SK-MEL-5 (cell line): ENCODE measurements at regions not wholly inside any gene's neighbourhood (a gene's known extent, or its start where the extent isn't known, plus 50 kb on each side); places are given as distances from the start of the nearest gene placed in this dataset.
A peak's percentile ranks its signal among the peaks of the same experiment; 100 is the strongest.

Experiments used
- DNase-seq: peaks from one replicate; pipeline ENCODE4 v3.0.0-alpha.2; 2016; ENCODE audit warnings: low read depth, low spot score
- in situ Hi-C: cut with HindIII; loops from 2 replicates; pipeline ENCODE4 v1.10.0; 2016; ENCODE audit warnings: low sequenced_read_pairs, high pct_unique_total_duplicates, low pct_unique_long_range_greater_than_20kb

DNA sequence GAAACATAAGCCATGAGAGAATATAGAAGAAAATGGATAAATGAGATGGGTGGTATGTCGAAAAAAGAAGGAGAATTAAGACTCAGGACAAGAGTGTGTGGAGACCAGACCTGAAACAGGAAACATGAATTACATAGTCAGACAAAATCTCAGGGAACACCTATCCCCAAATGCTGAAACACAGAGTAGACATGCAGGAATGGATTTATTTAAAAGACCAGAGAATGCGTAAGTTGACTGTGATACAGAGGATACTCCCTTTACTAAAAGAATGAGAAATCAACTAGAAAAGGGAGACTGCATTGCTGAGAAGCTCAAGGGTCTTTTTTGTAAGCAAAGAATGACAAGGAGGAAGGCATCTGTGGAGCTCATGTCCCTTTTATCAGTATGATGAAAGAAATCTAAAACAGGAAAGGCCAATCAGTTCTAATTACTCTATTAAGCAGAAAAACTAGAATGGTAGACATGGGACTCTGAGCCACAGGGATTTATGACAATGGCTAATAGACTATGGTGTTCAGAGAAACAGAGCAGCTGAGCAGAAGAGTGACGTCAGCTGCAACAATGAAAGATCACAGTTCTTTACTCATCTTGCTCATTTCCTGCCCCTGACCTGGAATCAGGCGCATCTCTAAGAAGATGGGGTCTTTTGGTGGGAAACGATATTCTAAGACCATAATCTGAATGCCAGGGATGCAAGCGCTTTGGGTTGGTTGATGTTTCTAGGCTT, 138.9 kb upstream of the DHRS4 start:
- in situ Hi-C loops: no loop called here
- DNase-seq: peak; percentile 68

DNA sequence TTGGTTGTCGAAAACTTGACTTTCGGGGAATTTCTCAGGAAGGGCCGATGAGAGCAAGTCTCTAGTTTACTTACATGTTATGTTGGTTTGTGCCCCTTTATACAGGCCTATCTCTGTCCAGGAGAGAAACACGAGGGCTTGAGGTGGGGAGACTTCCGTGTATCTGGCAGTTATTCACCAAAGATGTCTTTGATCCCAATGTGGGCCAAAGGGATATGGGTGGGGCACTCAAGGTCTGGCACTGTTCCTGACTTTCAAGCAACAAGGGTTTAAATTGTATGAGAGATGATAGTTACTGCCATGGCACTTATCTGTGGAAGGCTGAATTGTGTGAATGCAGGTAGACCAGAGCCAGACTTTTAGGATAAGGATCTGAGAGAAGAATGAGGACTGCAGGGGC, 137.2 kb upstream of the DHRS4 start:
- in situ Hi-C loops: no loop called here
- DNase-seq: no peak

DNA sequence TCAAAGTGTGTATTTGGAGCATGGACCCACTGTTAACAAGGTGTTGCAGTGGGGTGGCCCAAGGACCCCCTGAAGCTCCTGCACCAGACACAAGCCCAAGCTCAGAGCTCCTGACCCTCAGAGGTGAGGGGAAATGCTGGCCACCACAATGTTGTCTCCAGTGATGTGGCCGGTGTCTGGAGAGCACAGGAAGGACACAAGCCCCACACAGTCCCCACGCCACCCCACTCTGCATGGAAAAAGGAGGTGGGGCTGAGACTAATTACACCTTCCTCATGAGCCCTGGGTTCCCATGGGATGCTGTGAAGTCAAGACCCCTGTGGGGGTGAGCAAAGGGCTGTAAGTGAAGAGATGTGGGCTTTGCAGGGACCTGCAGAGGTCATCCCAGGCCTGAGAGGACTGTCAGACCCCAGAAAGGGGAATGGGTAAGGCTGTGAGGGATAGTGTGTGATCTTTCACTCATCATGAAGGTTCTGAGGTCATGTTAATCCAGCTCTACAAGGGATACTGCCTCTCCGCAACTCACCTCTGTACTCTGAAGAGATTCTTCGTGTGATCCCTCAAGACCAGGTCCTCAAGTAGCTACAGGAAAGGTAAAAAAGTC, 136.3 kb upstream of the DHRS4 start:
- no peak for DNase-seq
- in situ Hi-C loops: no loop called here

DNA sequence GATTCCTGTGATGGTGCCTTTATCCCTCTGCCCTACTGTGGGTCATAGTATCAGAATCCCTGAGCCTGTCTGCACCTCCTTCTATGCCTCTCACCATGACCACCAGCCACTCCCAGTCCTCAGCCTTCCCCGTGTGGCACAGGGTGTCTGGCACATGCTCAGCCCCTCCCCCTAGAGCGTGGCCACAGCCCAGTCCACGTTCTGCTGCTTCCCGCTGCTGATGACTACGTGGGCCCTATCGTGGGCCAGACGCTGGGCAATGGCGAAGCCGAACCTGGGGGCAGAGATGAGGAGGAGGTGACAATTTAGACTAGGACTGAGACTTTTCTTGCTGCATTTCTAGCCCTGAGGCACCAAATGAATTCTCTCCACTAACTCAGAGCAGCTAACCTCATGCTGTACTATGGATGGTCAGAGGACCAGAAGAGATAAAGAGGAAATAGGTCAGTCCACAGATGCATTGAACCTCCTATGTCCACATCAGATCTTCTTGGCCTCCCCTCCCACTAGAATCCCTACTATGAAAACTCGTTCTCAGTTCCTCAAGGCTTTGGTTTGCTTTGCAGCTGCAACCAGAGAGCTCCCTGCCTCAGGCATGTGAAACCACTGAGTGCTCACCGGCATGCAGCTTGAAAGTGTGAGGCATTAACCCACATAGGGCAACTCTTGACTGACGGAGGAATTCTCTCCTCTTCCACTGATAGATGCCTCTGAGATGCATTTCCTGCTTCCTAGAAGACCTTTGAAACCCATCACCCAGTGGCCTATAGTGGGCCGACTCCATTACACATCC, 126.3 kb upstream of the DHRS4 start:
- in situ Hi-C loops: no loop called here
- DNase-seq: no peak

DNA sequence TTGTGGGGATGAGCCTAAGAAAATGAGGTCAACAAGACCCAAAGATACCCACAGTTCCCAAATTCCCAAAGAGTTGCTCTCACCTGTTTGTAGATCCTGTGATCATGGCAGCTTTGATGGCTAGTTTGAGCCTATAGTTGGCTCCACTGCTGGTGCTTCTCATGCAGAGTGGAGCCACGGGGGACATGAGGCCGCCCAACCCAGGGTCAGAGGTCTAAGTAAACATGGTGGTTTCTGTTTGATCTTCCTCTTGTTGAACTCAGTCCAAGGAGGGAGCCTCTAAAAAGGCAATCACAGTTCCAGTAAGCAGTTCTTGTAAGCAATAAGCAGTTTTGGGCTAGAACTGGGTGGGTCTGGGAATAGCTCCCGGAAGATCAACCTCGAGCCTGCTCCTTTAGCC, 125.6 kb upstream of the DHRS4 start:
- in situ Hi-C loops: no loop called here
- DNase-seq: no peak

DNA sequence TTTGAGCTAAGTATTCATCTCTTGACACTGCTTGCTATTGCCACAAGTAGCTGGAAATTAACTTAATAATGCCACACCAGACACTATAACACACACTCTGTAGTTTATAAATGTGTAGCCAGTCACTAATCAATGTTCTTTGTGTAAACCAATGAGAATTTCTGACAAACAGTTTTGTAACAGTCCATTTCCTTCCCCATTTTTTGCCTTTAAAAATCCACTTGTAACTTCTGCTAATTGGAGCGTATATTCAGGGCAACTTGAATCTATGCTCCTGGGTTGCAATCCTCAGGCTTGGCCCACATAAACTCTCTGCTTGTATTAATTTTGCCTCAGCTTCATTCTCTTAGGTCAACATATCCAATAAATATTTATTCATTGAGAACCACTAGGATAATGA, 125.0 kb upstream of the DHRS4 start:
- in situ Hi-C loops: no loop called here
- no peak for DNase-seq

DNA sequence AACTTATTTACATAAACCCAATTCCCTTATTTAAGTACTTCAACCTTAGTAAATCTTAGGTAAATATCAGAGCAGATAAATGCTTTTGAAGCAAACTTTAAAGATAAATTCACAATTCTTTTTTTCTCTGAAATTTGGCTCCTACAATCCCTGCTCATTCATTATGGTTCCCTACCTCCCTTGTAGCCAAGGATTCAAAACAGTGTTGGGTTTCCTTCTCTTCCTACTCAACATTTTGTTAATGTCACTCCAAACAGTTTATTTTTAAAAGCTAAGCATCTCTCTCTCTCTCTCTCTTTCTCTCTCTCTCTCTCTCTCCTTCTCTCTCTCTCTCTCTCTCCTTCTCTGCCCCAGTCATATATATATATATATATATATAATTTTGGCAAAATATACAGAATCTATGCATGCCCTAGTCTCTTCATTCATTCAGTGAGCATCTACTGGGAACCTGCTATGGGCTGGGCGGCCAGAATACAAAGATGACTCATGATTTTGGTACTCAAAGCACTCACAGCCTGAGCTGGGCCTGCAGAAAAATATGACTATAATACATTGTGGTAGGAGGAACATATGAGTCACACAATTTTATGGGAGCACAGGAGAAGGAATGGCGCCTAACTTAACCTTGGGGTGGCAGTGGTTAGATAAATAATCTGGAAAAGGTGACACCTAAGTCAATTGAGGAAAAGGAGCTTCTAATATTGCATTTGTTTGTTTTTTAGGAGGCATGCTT, 123.7 kb upstream of the DHRS4 start:
- in situ Hi-C loops: no loop called here
- peak; percentile 39 for DNase-seq

DNA sequence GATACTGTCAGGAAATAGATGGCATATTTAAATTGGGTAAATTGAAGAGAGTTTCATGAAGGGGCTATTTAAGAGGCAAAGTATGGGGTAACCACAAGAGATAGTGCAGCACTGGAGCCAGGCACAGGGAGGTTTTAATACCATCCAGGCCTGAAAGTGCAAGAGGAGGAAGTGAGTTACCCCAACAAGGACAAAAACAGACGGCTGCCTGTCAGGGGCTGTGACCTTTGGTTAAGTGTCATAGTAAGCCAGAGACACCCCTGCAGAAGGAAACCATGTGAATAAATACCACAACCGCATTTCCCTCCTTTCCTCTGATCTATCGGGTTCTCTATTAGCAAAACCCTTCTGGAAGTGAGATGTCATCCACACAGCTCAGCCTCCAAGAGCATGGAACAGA, 122.0 kb upstream of the DHRS4 start:
- in situ Hi-C loops: no loop called here
- DNase-seq: no peak

DNA sequence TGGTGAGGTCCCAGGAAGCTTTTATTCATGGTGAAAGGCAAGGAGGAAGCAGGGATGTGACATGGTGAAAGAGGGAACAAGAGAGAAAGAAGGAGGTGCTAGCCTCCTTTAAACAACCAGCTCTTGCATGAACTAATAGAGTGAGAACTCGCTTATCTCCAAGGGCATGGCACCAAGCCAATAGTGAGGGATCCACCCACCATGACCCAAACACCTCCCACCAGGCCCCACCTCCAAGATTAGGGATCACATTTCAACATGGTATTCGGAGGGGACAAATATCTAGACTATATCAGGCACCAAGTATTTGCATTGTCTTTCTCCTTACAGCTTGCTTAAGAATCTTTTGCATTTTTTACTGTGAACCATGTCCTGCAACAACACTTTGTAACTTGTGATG, 91.9 kb upstream of the DHRS4 start:
- in situ Hi-C loops: no loop called here
- DNase-seq: peak; percentile 16

DNA sequence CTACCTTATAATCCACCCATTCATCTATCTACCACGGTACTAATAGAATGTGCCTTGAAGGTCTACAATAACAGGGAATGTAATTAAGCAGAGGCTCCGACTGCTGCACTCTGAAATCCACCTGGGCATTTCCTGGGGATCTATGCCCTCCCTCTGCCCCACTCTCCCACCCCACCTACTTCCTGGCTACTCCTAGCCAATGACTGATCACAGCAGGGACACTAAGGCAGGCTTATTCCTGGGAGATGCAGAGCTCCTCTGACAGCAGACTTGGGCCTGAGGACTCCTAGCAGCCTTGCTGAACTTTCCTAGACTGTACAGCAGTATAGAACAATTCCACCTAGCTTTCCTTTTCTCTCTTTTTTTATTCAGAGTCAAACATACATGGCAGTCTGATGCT, 91.1 kb upstream of the DHRS4 start:
- in situ Hi-C loops: no loop called here

DNA sequence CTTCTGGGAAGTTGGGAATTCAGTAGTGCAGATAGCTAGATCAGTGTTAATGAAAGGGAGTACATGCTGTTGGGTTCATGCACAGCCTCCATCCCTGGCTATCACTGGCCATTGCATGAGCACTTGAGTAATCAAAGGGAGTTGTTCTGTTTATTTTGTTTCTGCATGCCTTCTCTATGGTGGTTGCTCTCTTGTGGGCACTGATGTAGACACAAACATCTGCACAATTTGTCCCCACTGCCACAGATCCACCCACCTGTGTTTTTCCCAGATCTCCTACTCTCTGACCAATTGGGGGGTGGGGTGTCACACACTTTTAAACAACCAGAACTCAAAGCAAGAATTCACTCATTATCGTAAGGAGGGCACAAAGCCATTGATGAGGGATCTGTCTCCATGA, 89.7 kb upstream of the DHRS4 start:
- DNase-seq: no peak
- in situ Hi-C loops: no loop called here

More for the DNA sequence above, 91.1 kb upstream of the DHRS4 start:
- DNase-seq: no peak

DNA sequence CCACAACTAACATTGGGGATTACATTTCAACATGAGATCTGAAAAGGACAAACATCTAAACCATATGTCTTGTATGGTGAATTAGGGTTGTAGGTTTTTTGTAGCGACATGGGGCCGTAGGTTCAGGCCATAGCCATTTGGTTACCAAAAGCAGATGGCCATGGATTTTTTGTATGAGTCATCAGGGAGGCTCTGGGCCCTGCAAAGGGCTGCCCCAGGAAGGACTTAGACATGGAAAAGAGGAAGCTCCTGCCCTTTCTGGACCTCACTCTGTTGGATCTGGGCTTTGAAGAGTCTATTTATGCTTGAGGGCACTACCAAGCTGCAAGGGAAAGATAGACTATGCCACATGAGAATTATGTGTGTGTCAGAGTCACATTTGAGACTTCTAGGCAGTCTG, 89.3 kb upstream of the DHRS4 start:
- in situ Hi-C loops: no loop called here

DNA sequence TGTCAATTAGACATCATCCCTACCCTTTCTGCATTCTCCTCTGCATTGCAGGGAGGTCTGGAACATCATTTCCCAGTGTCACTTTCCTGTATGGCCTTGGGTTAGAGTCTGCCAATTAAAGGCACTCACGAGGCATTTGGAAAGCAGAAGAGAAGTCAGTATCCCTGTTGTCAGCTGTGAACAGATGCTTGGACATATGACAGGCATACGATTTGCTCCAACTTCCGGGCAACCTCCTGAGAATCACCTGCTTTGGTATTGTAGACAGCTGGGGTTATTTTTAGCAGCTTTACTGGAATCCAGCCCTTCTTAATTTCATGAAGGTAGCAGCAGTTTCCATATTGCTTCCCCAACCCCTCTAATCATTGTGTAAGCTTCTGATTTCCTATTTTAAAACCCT, 88.7 kb upstream of the DHRS4 start:
- DNase-seq: peak; percentile 60
- in situ Hi-C loops: no loop called here

More for the DNA sequence above, 89.3 kb upstream of the DHRS4 start:
- no peak for DNase-seq

DNA sequence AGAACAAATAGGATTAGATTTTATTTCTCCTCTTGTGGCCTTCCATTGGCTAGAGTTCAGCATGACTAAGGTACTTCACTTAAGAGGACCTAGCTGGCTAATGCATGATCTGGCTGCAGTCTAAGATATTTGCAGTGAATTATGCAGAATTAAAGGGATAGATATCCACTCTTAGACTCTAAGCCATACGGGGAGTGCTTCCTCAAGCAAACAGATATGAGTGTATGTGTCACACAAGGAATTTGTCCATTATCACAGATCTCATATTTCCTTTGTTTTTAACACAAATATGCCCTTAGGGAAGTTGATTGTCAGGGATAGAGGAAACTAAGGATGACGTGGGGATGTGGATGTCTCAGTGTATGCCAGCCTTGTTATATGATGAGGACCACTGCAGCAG, 88.1 kb upstream of the DHRS4 start:
- no peak for DNase-seq
- in situ Hi-C loops: no loop called here

DNA sequence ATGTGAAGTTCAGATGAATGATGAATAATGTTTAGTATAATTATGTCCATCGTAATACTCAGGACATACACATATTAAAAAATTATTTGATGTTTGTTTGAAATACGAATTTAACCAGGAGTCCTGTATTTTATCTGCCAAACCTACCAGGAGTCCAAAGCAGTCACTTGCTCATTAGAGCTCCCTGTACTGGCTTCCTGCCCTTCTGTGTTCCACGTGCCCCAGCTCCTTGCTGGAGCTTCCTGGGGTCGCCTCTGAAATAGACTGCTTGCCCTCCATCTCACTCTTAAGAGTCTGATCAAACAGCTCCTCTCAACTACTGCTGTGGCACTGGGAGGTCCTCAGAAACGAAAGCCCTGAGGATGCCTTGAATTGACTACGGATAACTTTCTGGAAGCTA, 87.3 kb upstream of the DHRS4 start:
- in situ Hi-C loops: no loop called here
- no peak for DNase-seq

DNA sequence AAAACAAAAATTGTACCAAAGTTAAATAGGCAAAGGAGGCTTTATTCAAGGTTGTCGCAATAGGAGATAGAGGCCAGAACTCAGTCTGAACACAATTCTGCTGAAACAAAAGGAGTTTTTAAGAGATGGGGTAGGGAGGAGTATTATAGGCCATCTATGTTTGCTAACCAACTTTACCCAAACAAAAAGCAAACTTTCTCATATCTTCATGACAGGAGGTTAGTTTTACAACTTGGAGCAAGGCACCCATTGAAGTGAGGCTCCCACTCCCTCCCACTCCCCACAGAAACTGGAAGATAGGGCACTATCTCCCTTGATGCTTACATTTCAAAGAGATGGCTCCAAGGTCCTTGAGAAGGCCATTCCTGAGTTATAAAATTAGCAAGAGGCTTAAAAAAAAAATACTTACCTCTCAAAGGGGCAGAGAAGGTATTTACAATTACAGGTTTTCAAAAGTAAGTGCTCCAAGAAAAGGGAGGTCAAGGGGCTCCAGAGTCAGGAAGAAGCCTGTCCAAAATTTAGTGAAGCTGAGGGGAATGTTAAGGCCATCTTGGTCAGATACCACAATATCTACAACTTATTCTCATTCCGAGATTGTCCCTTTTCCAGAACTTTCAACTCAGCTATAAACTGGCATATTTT, 84.4 kb upstream of the DHRS4 start:
- in situ Hi-C loops: no loop called here
- DNase-seq: no peak

DNA sequence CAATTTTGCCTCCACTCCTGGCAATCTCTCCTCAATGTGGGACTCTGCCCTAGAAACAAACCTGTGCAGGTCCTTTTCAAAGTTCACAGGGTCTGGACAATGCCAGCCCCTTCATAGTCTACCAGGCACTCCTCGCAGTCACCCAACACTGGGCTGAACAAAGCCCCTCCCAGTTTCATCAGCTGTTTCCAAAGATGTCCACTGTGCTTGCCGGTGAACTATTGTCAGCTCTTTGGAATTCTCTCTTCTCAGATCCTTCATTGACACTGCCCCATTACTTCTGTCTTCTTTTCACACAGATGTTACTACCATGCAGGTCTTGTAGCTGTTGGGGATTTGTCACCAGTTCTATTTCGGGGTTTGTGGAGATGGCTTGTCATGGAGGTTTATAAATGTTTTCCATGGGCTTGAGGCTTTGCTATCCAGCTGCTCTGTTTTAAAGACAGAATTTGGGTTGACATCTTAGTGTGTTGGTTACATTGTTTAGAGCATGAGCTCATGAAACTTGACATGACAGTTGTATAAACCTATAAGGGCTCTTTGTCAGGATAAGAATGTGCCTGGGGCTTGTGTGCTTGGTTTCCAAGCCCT, 77.3 kb upstream of the DHRS4 start:
- DNase-seq: no peak
- in situ Hi-C loops: no loop called here
